SU-DHL-6 (cell line): ENCODE measurements at regions not wholly inside any gene's neighbourhood (a gene's known extent, or its start where the extent isn't known, plus 50 kb on each side); places are given as distances from the start of the nearest gene placed in this dataset.

Experiments used
- CTCF ChIP-seq: fragments of 200-600 bp; sonication (generic); IDR thresholded peaks from one replicate; pipeline ENCODE4 v1.5.1; 2017; ENCODE audit warnings: antibody characterized with exemption, mild to moderate bottlenecking, low read length, moderate library complexity; ENCODE audit not compliant: insufficient read depth, poor library complexity, severe bottlenecking
- EZH2phosphoT487 ChIP-seq: fragments of 200-600 bp; sonication (generic), shearing (Covaris generic); conservative IDR thresholded peaks from 2 replicates; pipeline ENCODE4 v1.6.1; 2018; ENCODE audit warnings: mild to moderate bottlenecking, antibody characterized with exemption, low read length, moderate library complexity, mixed read lengths

- TF ChIP-seq CTCF (no peak), EZH2phosphoT487 (no peak)
Observed at GRCh38 chr11:109648804-109649203, 226.8 kb downstream of the C11orf87 start.
